Spleen (tissue), 11 donors: ENCODE measurements at regions not wholly inside any gene's neighbourhood (a gene's known extent, or its start where the extent isn't known, plus 50 kb on each side); places are given as distances from the start of the nearest gene placed in this dataset.
"Not testable (repeated sequence)": the region's sequence is repeated elsewhere in the genome, so short reads cannot be mapped to it uniquely, and the experiment has no call there.

ENCODE experiments used
- DNase-seq: peaks from one replicate; pipeline ENCODE4 v3.0.0-alpha.2; 2020
- H3K27ac ChIP-seq, 8 donors: fragments of 200-600 bp; sonication (generic) in 7 of 8; 1 replicate in 4 of 8; 2 replicates in 4 of 8; pipeline versions ENCODE4 v1.5.0 to v1.8.0; 2016 to 2021; ENCODE audit warnings: inconsistent platforms in 4 of 8, mild to moderate bottlenecking in 4 of 8, moderate library complexity in 1 of 8
- H3K27me3 ChIP-seq, 7 donors: fragments of 200-600 bp; sonication (generic) in 6 of 7; replicated peaks in 1 of 7; 1 replicate in 4 of 7; 2 replicates in 3 of 7; pipeline versions ENCODE4 v1.5.0 to v1.8.0; 2016 to 2021; ENCODE audit warnings: inconsistent platforms in 3 of 7, mild to moderate bottlenecking in 1 of 7
- H3K36me3 ChIP-seq, 6 donors: fragments of 200-600 bp; sonication (generic) in 5 of 6; 1 replicate in 4 of 6; 2 replicates in 2 of 6; pipeline versions ENCODE4 v1.5.0 to v1.8.0; 2016 to 2021; ENCODE audit warnings: inconsistent platforms in 2 of 6
- H3K4me1 ChIP-seq, 6 donors: fragments of 200-600 bp; sonication (generic) in 5 of 6; 1 replicate in 3 of 6; 2 replicates in 3 of 6; pipeline versions ENCODE4 v1.5.0 to v1.8.0; 2016 to 2021; ENCODE audit warnings: inconsistent platforms in 3 of 6
- H3K4me3 ChIP-seq, 8 donors: fragments of 200-600 bp; sonication (generic) in 7 of 8; 1 replicate in 4 of 8; 2 replicates in 4 of 8; pipeline versions ENCODE4 v1.5.0 to v1.8.0; 2016 to 2021; ENCODE audit warnings: inconsistent platforms in 4 of 8, mild to moderate bottlenecking in 4 of 8, moderate library complexity in 2 of 8
- H3K9me3 ChIP-seq, 8 donors: fragments of 200-600 bp; sonication (generic) in 7 of 8; 1 replicate in 4 of 8; 2 replicates in 4 of 8; pipeline versions ENCODE4 v1.5.0 to v1.8.0; 2016 to 2021; ENCODE audit warnings: inconsistent platforms in 4 of 8
- CTCF ChIP-seq, 11 experiments: fragments of 200-600 bp in 7 of 11; fragments of 450-650 bp in 4 of 11; sonication (generic) in 4 of 11; IDR thresholded peaks in 8 of 11; conservative IDR thresholded peaks in 3 of 11; 1 replicate in 7 of 11; 2 replicates in 4 of 11; pipeline versions ENCODE4 v1.4.0 to v1.8.0; 2016 to 2021; ENCODE audit warnings: antibody characterized with exemption in 11 of 11, inconsistent platforms in 4 of 11, mild to moderate bottlenecking in 1 of 11
- POLR2A ChIP-seq, 3 donors: fragments of 450-650 bp; IDR thresholded peaks; one replicate each; pipeline ENCODE4 v1.5.1; 2017; ENCODE audit warnings: antibody characterized with exemption in 3 of 3, mild to moderate bottlenecking in 1 of 3
- POLR2AphosphoS5 ChIP-seq, 3 donors: sonication (generic); formaldehyde crosslinking; IDR thresholded peaks; one replicate each; pipeline ENCODE4 v1.5.1; 2017; ENCODE audit warnings: antibody characterized with exemption in 3 of 3
- WGBS, 5 donors: extraction: QIAGEN DNeasy Blood & Tissue Kit in 3 of 5; methylation state at CpG; one replicate each; pipeline versions ENCODE4 v1.1.5 to v1.1.7; 2013 to 2018; 5-methylcytosine and 5-hydroxymethylcytosine counted together
- intact Hi-C: fragments of 100-400 bp; cut with DNase I; formaldehyde crosslinking; loops from one replicate; pipeline ENCODE4 v1.15.0; 2023; ENCODE audit warnings: low total_unique reads
- donor health status: healthy with polysubstance abuse.
- donor health status: DM: no; HTN: no; CAD: no; lungs with moderate emphysema.
- donor health status: DM: no; HTN: no; CAD: no.
- donor health status: Bipolar disorder and iron deficiency.
- donor health status: healthy.
- donor health status: DM: no; HTN: no; CAD: no.
- donor health status: DM: yes; HTN: yes; CAD: no.

- Histone ChIP-seq H3K27me3 (no peaks in the 10 kb centered on the region), H3K36me3 (no peaks in the 10 kb centered on the region), H3K4me1 (no peaks in the 10 kb centered on the region), H3K4me3 (no peak overlapping the region), H3K9me3 (peaks cover 0 to 5% (median 0%) of the 10 kb centered on the region in 8 donors), H3K27ac (no peak overlapping the region)
- intact Hi-C loops, result no loop called here
- no peak for DNase-seq
- TF ChIP-seq POLR2AphosphoS5 (IDR thresholded peaks at IDR 0.05) (no peak), CTCF (IDR thresholded peaks at IDR 0.05 in 8 of 11, conservative IDR thresholded peaks at IDR 0.05 in 3 of 11) (no peak), POLR2A (IDR thresholded peaks at IDR 0.05) (no peak)
- 58 to 91% (median 84%) methylated on average over 1 of the region's 1 CpG for WGBS, 5 donors
Observed at GRCh38 chr6:51479296-51479695, 608.1 kb downstream of the PKHD1 start.

GRCh38 chr6:51480040-51480439 is 607.4 kb downstream of the PKHD1 start:
- TF ChIP-seq CTCF (IDR thresholded peaks at IDR 0.05 in 8 of 11, conservative IDR thresholded peaks at IDR 0.05 in 3 of 11), result no peak
- TF ChIP-seq POLR2AphosphoS5 (IDR thresholded peaks at IDR 0.05), result no peak
- no peak for TF ChIP-seq POLR2A (IDR thresholded peaks at IDR 0.05)
- no peaks in the 10 kb centered on the region for H3K36me3 ChIP-seq
- H3K4me3 ChIP-seq, result no peak overlapping the region
- no peaks in the 10 kb centered on the region for H3K27me3 ChIP-seq
- H3K9me3 ChIP-seq, result peaks cover 0 to 5% (median 0%) of the 10 kb centered on the region in 8 donors
- H3K27ac ChIP-seq, result no peak overlapping the region
- no peak for DNase-seq
- WGBS, 5 donors, result 83 to 95% (median 92%) methylated on average over 1 of the region's 1 CpG
- intact Hi-C loops, result no loop called here
- H3K4me1 ChIP-seq, result no peaks in the 10 kb centered on the region

GRCh38 chr6:51485869-51486268 is 601.5 kb downstream of the PKHD1 start:
- H3K4me3 ChIP-seq, H3K4me1 ChIP-seq, H3K27ac ChIP-seq, H3K27me3 ChIP-seq, intact Hi-C loops, DNase-seq, H3K36me3 ChIP-seq: not testable (repeated sequence)
- 72 to 96% (median 84%) methylated on average over 4 to 9 of the region's 9 CpGs for WGBS, 5 donors
- H3K9me3 ChIP-seq, result peaks cover 0 to 18% (median 3%) of the 10 kb centered on the region in 8 donors

GRCh38 chr6:51487937-51488336 is 599.5 kb downstream of the PKHD1 start:
- WGBS, 5 donors, result 80 to 95% (median 90%) methylated on average over 3 of the region's 3 CpGs
- Histone ChIP-seq H3K36me3 (no peaks in the 10 kb centered on the region), H3K27me3 (no peaks in the 10 kb centered on the region), H3K27ac (no peak overlapping the region), H3K4me1 (no peaks in the 10 kb centered on the region), H3K9me3 (peaks cover 0 to 18% (median 2%) of the 10 kb centered on the region in 8 donors), H3K4me3 (no peak overlapping the region)
- no peak for TF ChIP-seq POLR2AphosphoS5 (IDR thresholded peaks at IDR 0.05)
- TF ChIP-seq POLR2A (IDR thresholded peaks at IDR 0.05), result no peak
- no peak for TF ChIP-seq CTCF (IDR thresholded peaks at IDR 0.05 in 8 of 11, conservative IDR thresholded peaks at IDR 0.05 in 3 of 11)
- intact Hi-C loops, result no loop called here
- DNase-seq, result no peak

- peaks cover 0 to 18% (median 2%) of the 10 kb centered on the region in 8 donors for H3K9me3 ChIP-seq
- no peak overlapping the region for H3K27ac ChIP-seq
- intact Hi-C loops, result no loop called here
- no peak for TF ChIP-seq POLR2A (IDR thresholded peaks at IDR 0.05)
- DNase-seq, result no peak
- no peaks in the 10 kb centered on the region for H3K36me3 ChIP-seq
- no peaks in the 10 kb centered on the region for H3K27me3 ChIP-seq
- no peak overlapping the region for H3K4me3 ChIP-seq
- H3K4me1 ChIP-seq, result no peaks in the 10 kb centered on the region
- 48 to 59% (median 50%) methylated on average over 2 of the region's 2 CpGs for WGBS, 5 donors
Observed at GRCh38 chr6:51489133-51489532, 598.3 kb downstream of the PKHD1 start.
